HepG2 (cell line): ENCODE measurements at regions not wholly inside any gene's neighbourhood (a gene's known extent, or its start where the extent isn't known, plus 50 kb on each side); places are given as distances from the start of the nearest gene placed in this dataset.

Source experiments
- EZH2 ChIP-seq: conservative IDR thresholded peaks from 2 replicates; pipeline ENCODE4 v1.6.1; 2012; ENCODE audit warnings: mild to moderate bottlenecking, low read depth, low read length, moderate library complexity
- HIVEP1 ChIP-seq: sonication (generic); formaldehyde crosslinking; IDR thresholded peaks from 2 replicates; pipeline ENCODE4 v1.4.0; 2020; ENCODE audit warnings: mild to moderate bottlenecking, missing genetic modification reagents
- MYC ChIP-seq: sonication (generic); formaldehyde crosslinking; IDR thresholded peaks from 2 replicates; pipeline ENCODE4 v1.9.0; 2021; ENCODE audit warnings: missing genetic modification reagents, borderline replicate concordance
- NAIF1 ChIP-seq: sonication (generic); formaldehyde crosslinking; IDR thresholded peaks from 2 replicates; pipeline ENCODE4 v1.5.0; 2020; ENCODE audit warnings: mild to moderate bottlenecking, missing genetic modification reagents, borderline replicate concordance
- RNF2 ChIP-seq: fragments of 450-650 bp; conservative IDR thresholded peaks from 2 replicates; pipeline ENCODE4 v1.6.1; 2016; ENCODE audit warnings: low read depth
- SMC3 ChIP-seq: IDR thresholded peaks from 2 replicates; pipeline ENCODE4 v1.6.1; 2011; ENCODE audit warnings: low read length, improper control_type of control experiment
- ZNF225 ChIP-seq: sonication (generic); formaldehyde crosslinking; IDR thresholded peaks from 2 replicates; pipeline ENCODE4 v1.4.0; 2020; ENCODE audit warnings: mild to moderate bottlenecking, missing genetic modification reagents
- ZNF589 ChIP-seq: sonication (generic); formaldehyde crosslinking; conservative IDR thresholded peaks from 2 replicates; pipeline ENCODE4 v1.8.0; 2022; ENCODE audit warnings: mild to moderate bottlenecking, moderate library complexity, missing genetic modification reagents
- TF ChIP-seq, protein P1 (sequence below): sonication (generic); formaldehyde crosslinking; IDR thresholded peaks from 2 replicates; pipeline ENCODE4 v1.4.0; 2020; ENCODE audit warnings: low read depth, missing genetic modification reagents
- TF ChIP-seq, protein P2 (sequence below): sonication (generic); formaldehyde crosslinking; IDR thresholded peaks from 2 replicates; pipeline ENCODE4 v1.4.0; 2020; ENCODE audit warnings: mild to moderate bottlenecking, missing genetic modification reagents

DNA sequence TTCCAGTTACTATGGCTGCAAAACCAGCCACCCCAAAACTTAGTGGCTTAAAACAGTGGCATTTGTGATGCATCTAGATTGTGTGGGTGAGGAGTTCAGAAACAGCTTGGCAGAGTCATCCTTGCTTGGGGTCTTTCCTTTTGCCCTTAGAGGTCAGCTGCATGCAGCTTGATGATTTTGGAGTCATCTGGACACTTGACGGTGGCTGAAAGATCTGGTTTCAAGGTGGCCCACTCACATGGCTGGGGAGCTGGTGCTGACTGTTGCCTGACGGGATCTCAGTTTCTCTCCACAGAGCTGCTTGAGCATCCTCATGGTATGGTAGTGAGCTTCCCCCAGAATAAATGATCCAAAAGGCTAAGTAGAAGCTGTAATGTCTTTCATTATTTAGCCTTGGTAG, 191.3 kb upstream of the GALNT17 start:
- TF ChIP-seq EZH2 (no peak), SMC3 (no peak), HIVEP1 (CRISPR knock-in tag) (no peak), NAIF1 (CRISPR knock-in tag) (no peak), ZNF225 (CRISPR knock-in tag) (no peak), RNF2 (no peak), MYC (CRISPR knock-in tag) (no peak), ZNF589 (CRISPR knock-in tag) (no peak)
- TF ChIP-seq, protein P1, sequence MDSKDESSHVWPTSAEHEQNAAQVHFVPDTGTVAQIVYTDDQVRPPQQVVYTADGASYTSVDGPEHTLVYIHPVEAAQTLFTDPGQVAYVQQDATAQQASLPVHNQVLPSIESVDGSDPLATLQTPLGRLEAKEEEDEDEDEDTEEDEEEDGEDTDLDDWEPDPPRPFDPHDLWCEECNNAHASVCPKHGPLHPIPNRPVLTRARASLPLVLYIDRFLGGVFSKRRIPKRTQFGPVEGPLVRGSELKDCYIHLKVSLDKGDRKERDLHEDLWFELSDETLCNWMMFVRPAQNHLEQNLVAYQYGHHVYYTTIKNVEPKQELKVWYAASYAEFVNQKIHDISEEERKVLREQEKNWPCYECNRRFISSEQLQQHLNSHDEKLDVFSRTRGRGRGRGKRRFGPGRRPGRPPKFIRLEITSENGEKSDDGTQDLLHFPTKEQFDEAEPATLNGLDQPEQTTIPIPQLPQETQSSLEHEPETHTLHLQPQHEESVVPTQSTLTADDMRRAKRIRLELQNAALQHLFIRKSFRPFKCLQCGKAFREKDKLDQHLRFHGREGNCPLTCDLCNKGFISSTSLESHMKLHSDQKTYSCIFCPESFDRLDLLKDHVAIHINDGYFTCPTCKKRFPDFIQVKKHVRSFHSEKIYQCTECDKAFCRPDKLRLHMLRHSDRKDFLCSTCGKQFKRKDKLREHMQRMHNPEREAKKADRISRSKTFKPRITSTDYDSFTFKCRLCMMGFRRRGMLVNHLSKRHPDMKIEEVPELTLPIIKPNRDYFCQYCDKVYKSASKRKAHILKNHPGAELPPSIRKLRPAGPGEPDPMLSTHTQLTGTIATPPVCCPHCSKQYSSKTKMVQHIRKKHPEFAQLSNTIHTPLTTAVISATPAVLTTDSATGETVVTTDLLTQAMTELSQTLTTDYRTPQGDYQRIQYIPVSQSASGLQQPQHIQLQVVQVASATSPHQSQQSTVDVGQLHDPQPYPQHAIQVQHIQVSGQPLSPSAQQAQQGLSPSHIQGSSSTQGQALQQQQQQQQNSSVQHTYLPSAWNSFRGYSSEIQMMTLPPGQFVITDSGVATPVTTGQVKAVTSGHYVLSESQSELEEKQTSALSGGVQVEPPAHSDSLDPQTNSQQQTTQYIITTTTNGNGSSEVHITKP (CRISPR knock-in tag): no peak
- TF ChIP-seq, protein P2, sequence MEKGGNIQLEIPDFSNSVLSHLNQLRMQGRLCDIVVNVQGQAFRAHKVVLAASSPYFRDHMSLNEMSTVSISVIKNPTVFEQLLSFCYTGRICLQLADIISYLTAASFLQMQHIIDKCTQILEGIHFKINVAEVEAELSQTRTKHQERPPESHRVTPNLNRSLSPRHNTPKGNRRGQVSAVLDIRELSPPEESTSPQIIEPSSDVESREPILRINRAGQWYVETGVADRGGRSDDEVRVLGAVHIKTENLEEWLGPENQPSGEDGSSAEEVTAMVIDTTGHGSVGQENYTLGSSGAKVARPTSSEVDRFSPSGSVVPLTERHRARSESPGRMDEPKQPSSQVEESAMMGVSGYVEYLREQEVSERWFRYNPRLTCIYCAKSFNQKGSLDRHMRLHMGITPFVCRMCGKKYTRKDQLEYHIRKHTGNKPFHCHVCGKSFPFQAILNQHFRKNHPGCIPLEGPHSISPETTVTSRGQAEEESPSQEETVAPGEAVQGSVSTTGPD (CRISPR knock-in tag): no peak
